IMR-90 (cell line): ENCODE measurements at regions not wholly inside any gene's neighbourhood (a gene's known extent, or its start where the extent isn't known, plus 50 kb on each side); places are given as distances from the start of the nearest gene placed in this dataset.

Source experiments
- ATAC-seq: fragments of 200-7000 bp; cut with Tn5 transposase; 2 replicates; pipeline ENCODE4 v1.9.1; 2020; ENCODE audit warnings: low read depth, mild to moderate bottlenecking, moderate library complexity
- BruUV-seq: library from RNA; stranded (reverse); fragments of 400-500 nt; replicated peaks from 2 replicates; lab custom pipeline; 2021; lab: Mats Ljungman, UMichigan
- CTCF ChIA-PET: fragments of 300-600 bp; formaldehyde crosslinking; extraction: SDS; loops from one replicate; lab custom pipeline; 2021; ENCODE audit warnings: antibody characterized with exemption; lab: Yijun Ruan, JAX
- POLR2A ChIA-PET: fragments of 300-600 bp; sonication (Branson Sonifier 250); formaldehyde crosslinking; loops from one replicate; lab custom pipeline; 2022; ENCODE audit warnings: antibody characterized with exemption; ENCODE audit not compliant: unreplicated experiment; lab: Charles Lee
- DNase-seq: peaks from one replicate; pipeline ENCODE4 v3.0.0; 2013
- H2AFZ ChIP-seq: replicated peaks from 2 replicates; pipeline ENCODE3; 2013; ENCODE audit warnings: low read length, mild to moderate bottlenecking; ENCODE audit not compliant: poor library complexity
- H2AK5ac ChIP-seq: 2 replicates; pipeline ENCODE4 v1.6.1; 2013; ENCODE audit warnings: low read depth, low read length, inconsistent platforms
- H2AK9ac ChIP-seq: replicated peaks from 2 replicates; pipeline ENCODE3; 2013; ENCODE audit warnings: mild to moderate bottlenecking, low read depth, low read length, moderate library complexity; ENCODE audit not compliant: poor library complexity
- H2BK120ac ChIP-seq: 2 replicates; pipeline ENCODE4 v1.6.1; 2013; ENCODE audit warnings: low read depth, low read length, inconsistent platforms
- H2BK15ac ChIP-seq: 3 replicates; pipeline ENCODE4 v1.6.1; 2013; ENCODE audit warnings: low read depth, low read length, inconsistent platforms
- H2BK20ac ChIP-seq: 2 replicates; pipeline ENCODE4 v1.6.1; 2013; ENCODE audit warnings: low read depth, mild to moderate bottlenecking, inconsistent platforms, low read length, moderate library complexity
- H2BK5ac ChIP-seq: 2 replicates; pipeline ENCODE4 v1.6.1; 2013; ENCODE audit warnings: mild to moderate bottlenecking, low read depth, low read length, inconsistent platforms; ENCODE audit not compliant: poor library complexity, severe bottlenecking
- H3K14ac ChIP-seq: replicated peaks from 2 replicates; pipeline ENCODE4 v1.6.1; 2013; ENCODE audit warnings: low read depth, low read length, inconsistent platforms
- H3K18ac ChIP-seq: 2 replicates; pipeline ENCODE4 v1.6.1; 2013; ENCODE audit warnings: low read depth, low read length, control low read depth
- H3K23ac ChIP-seq: 2 replicates; pipeline ENCODE4 v1.6.1; 2013; ENCODE audit warnings: low read depth, low read length, inconsistent platforms
- H3K27ac ChIP-seq: 2 replicates; pipeline ENCODE4 v1.5.1; 2013; ENCODE audit warnings: mild to moderate bottlenecking, control low read depth, low read length; ENCODE audit not compliant: insufficient read depth
- H3K27me3 ChIP-seq: 2 replicates; pipeline ENCODE4 v1.6.1; 2013; ENCODE audit warnings: low read length; ENCODE audit not compliant: control insufficient read depth, insufficient read depth
- H3K36me3 ChIP-seq: 2 replicates; pipeline ENCODE4 v1.6.1; 2013; ENCODE audit warnings: low read length, mixed read lengths; ENCODE audit not compliant: control insufficient read depth, insufficient read depth
- H3K4ac ChIP-seq: 2 replicates; pipeline ENCODE4 v1.6.1; 2013; ENCODE audit warnings: low read depth, low read length, inconsistent platforms
- H3K4me1 ChIP-seq: 2 replicates; pipeline ENCODE4 v1.6.1; 2013; ENCODE audit warnings: low read length, mixed read lengths; ENCODE audit not compliant: control insufficient read depth, insufficient read depth
- H3K4me2 ChIP-seq: 2 replicates; pipeline ENCODE4 v1.6.1; 2013; ENCODE audit warnings: low read depth, mild to moderate bottlenecking, control low read depth, low read length, moderate library complexity
- H3K4me3 ChIP-seq: 2 replicates; pipeline ENCODE4 v1.5.1; 2013; ENCODE audit warnings: low read depth, mild to moderate bottlenecking, control low read depth, low read length, moderate library complexity; ENCODE audit not compliant: insufficient read depth
- H3K56ac ChIP-seq: 2 replicates; pipeline ENCODE4 v1.6.1; 2013; ENCODE audit warnings: low read length, inconsistent platforms; ENCODE audit not compliant: insufficient read depth; ENCODE audit errors: extremely low read depth
- H3K79me1 ChIP-seq, 2 experiments: 2 replicates each; pipeline ENCODE4 v1.6.1; 2013; ENCODE audit warnings: low read length in 2 of 2, inconsistent platforms in 1 of 2, low read depth in 1 of 2
- H3K9ac ChIP-seq: 2 replicates; pipeline ENCODE4 v1.6.1; 2013; ENCODE audit warnings: low read depth, low read length, control low read depth
- H3K9me1 ChIP-seq: 2 replicates; pipeline ENCODE4 v1.6.1; 2013; ENCODE audit warnings: low read length, inconsistent platforms; ENCODE audit not compliant: insufficient read depth
- H3K9me3 ChIP-seq: 2 replicates; pipeline ENCODE4 v1.6.1; 2013; ENCODE audit warnings: low read length; ENCODE audit not compliant: control insufficient read depth, insufficient read depth
- H4K20me1 ChIP-seq: 2 replicates; pipeline ENCODE4 v1.6.1; 2013; ENCODE audit warnings: low read length, inconsistent platforms; ENCODE audit not compliant: insufficient read depth
- H4K5ac ChIP-seq: 2 replicates; pipeline ENCODE4 v1.6.1; 2013; ENCODE audit warnings: mild to moderate bottlenecking, low read depth, low read length, control low read depth
- H4K8ac ChIP-seq, 2 experiments: 2 replicates each; pipeline ENCODE4 v1.6.1; 2013; ENCODE audit warnings: low read depth in 2 of 2, low read length in 2 of 2, control low read depth in 1 of 2, inconsistent platforms in 1 of 2
- H4K91ac ChIP-seq: 2 replicates; pipeline ENCODE4 v1.6.1; 2013; ENCODE audit warnings: low read depth, low read length, inconsistent platforms; ENCODE audit not compliant: insufficient read depth
- BHLHE40 ChIP-seq: fragments of 150-350 bp; IDR thresholded peaks from 2 replicates; pipeline ENCODE4 v1.6.1; 2016; ENCODE audit warnings: mild to moderate bottlenecking, low read depth, low read length
- MAZ ChIP-seq: IDR thresholded peaks from 2 replicates; pipeline ENCODE4 v1.6.1; 2012; ENCODE audit warnings: low read depth, mild to moderate bottlenecking, low read length, improper control_type of control experiment, moderate library complexity, borderline replicate concordance
- NFE2L2 ChIP-seq: fragments of 150-350 bp; IDR thresholded peaks from 2 replicates; pipeline ENCODE4 v1.6.1; 2016; ENCODE audit warnings: low read depth, mild to moderate bottlenecking, low read length
- POLR2A ChIP-seq: IDR thresholded peaks from 2 replicates; pipeline ENCODE4 v1.6.1; 2012; ENCODE audit warnings: mild to moderate bottlenecking, low read depth, low read length
- RAD21 ChIP-seq: IDR thresholded peaks from 2 replicates; pipeline ENCODE4 v1.6.1; 2012; ENCODE audit warnings: low read length, improper control_type of control experiment
- RCOR1 ChIP-seq: IDR thresholded peaks from 2 replicates; pipeline ENCODE4 v1.6.1; 2012; ENCODE audit warnings: mild to moderate bottlenecking, low read length, improper control_type of control experiment; ENCODE audit not compliant: insufficient replicate concordance
- RFX5 ChIP-seq: IDR thresholded peaks from 2 replicates; pipeline ENCODE4 v1.8.0; 2012; ENCODE audit warnings: low read depth, mild to moderate bottlenecking, low read length, moderate library complexity
- WGBS, 2 experiments: methylation state at CpG; one replicate each; pipeline versions ENCODE4 v1.1.5 to v1.1.7; 2013; ENCODE audit warnings: missing lambda C conversion rate in 2 of 2; ENCODE audit not compliant: insufficient read length in 1 of 2; ENCODE audit errors: extremely low coverage in 2 of 2; 5-methylcytosine and 5-hydroxymethylcytosine counted together
- dilution Hi-C: fragments of 300-500 bp; cut with HindIII; formaldehyde crosslinking; loops from one replicate; pipeline ENCODE4 v1.14.3; 2018; ENCODE audit warnings: low sequenced_read_pairs; ENCODE audit not compliant: unreplicated experiment
- in situ Hi-C: fragments of 300-500 bp; cut with MboI; formaldehyde crosslinking; loops from 3 replicates; pipeline ENCODE4 v1.14.3; 2019; ENCODE audit warnings: low sequenced_read_pairs, inconsistent platforms, mixed read lengths
- intact Hi-C: fragments of 100-400 bp; cut with micrococcal nuclease; formaldehyde crosslinking; loops from 2 replicates; pipeline ENCODE4 v1.10.0; 2022
- TF ChIP-seq, protein P1 (sequence below): conservative IDR thresholded peaks from 2 replicates; pipeline ENCODE4 v1.5.1; 2012; ENCODE audit warnings: mild to moderate bottlenecking, low read depth, low read length, improper control_type of control experiment

GRCh38 chr3:94946683-94947082 is 883.8 kb downstream of the NSUN3 start:
- no peak overlapping the region for H4K8ac ChIP-seq
- BruUV-seq, result no TSS peak
- no peak overlapping the region for H3K23ac ChIP-seq
- no peaks in the 10 kb centered on the region for H3K27me3 ChIP-seq
- in situ Hi-C loops (no loop called here), intact Hi-C loops (no loop called here), dilution Hi-C loops (no loop called here)
- no peaks in the 10 kb centered on the region for H3K79me1 ChIP-seq
- H3K36me3 ChIP-seq, result no peaks in the 10 kb centered on the region
- H3K9ac ChIP-seq, result no peak overlapping the region
- ChIA-PET POLR2A (no interaction called here), CTCF (no interaction called here)
- H3K4me1 ChIP-seq, result no peaks in the 10 kb centered on the region
- no peak overlapping the region for H3K56ac ChIP-seq
- no peak overlapping the region for H4K5ac ChIP-seq
- ATAC-seq, result no peak
- DNase-seq, result no peak
- TF ChIP-seq, protein P1, sequence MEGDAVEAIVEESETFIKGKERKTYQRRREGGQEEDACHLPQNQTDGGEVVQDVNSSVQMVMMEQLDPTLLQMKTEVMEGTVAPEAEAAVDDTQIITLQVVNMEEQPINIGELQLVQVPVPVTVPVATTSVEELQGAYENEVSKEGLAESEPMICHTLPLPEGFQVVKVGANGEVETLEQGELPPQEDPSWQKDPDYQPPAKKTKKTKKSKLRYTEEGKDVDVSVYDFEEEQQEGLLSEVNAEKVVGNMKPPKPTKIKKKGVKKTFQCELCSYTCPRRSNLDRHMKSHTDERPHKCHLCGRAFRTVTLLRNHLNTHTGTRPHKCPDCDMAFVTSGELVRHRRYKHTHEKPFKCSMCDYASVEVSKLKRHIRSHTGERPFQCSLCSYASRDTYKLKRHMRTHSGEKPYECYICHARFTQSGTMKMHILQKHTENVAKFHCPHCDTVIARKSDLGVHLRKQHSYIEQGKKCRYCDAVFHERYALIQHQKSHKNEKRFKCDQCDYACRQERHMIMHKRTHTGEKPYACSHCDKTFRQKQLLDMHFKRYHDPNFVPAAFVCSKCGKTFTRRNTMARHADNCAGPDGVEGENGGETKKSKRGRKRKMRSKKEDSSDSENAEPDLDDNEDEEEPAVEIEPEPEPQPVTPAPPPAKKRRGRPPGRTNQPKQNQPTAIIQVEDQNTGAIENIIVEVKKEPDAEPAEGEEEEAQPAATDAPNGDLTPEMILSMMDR, result no peak
- TF ChIP-seq NFE2L2 (no peak), RFX5 (no peak), BHLHE40 (no peak), MAZ (no peak), RCOR1 (no peak), RAD21 (no peak), POLR2A (no peak)
- 70% methylated on average over 2 of the region's 6 CpGs; no CpG with 5 or more reads in 1 of the 2 experiments for WGBS, 2 experiments
- no peak overlapping the region for H2BK120ac ChIP-seq
- H2BK5ac ChIP-seq, result no peak overlapping the region
- no peak overlapping the region for H2AFZ ChIP-seq
- peaks cover 2% of the 10 kb centered on the region; the same call in 1 of the 2 replicates for H3K9me3 ChIP-seq
- no peak overlapping the region for H2BK20ac ChIP-seq
- H4K20me1 ChIP-seq, result no peaks in the 10 kb centered on the region
- H2BK15ac ChIP-seq, result no peak overlapping the region
- H2AK5ac ChIP-seq, result no peak overlapping the region
- no peak overlapping the region for H4K91ac ChIP-seq
- H3K14ac ChIP-seq, result no peak overlapping the region
- H3K9me1 ChIP-seq, result no peaks in the 10 kb centered on the region
- no peak overlapping the region for H2AK9ac ChIP-seq
- no peak overlapping the region for H3K4ac ChIP-seq
- H3K4me2 ChIP-seq, result no peak overlapping the region
- H3K18ac ChIP-seq, result no peak overlapping the region
- no peak overlapping the region for H3K4me3 ChIP-seq
- H3K27ac ChIP-seq, result no peak overlapping the region
